OCI-LY7 (cell line): ENCODE measurements at regions not wholly inside any gene's neighbourhood (a gene's known extent, or its start where the extent isn't known, plus 50 kb on each side); places are given as distances from the start of the nearest gene placed in this dataset.

Source experiments
- BruUV-seq: library from RNA; stranded (reverse); fragments of 400-500 nt; replicated peaks from 2 replicates; lab custom pipeline; 2021; lab: Mats Ljungman, UMichigan
- CTCF ChIA-PET: fragments of 300-600 bp; sonication (Branson Sonifier 250); formaldehyde crosslinking; loops from one replicate; lab custom pipeline; 2022; ENCODE audit warnings: antibody characterized with exemption; ENCODE audit not compliant: unreplicated experiment; lab: Charles Lee
- POLR2A ChIA-PET: fragments of 300-600 bp; sonication (Branson Sonifier 250); formaldehyde crosslinking; loops from one replicate; lab custom pipeline; 2022; ENCODE audit warnings: antibody characterized with exemption; lab: Charles Lee
- DNase-seq: peaks from one replicate; pipeline ENCODE4 v3.0.0-alpha.2; 2015; ENCODE audit warnings: low spot score
- H2AFZ ChIP-seq: fragments of 200-600 bp; sonication (generic), shearing (Covaris generic); 2 replicates; pipeline ENCODE4 v1.6.1; 2014; ENCODE audit warnings: mild to moderate bottlenecking, antibody characterized with exemption, low read length, moderate library complexity
- H3K27ac ChIP-seq: fragments of 200-600 bp; sonication (generic); 2 replicates; pipeline ENCODE4 v1.5.1; 2014; ENCODE audit warnings: mixed run types, low read depth, mild to moderate bottlenecking, moderate library complexity, low read length, inconsistent platforms; ENCODE audit not compliant: poor library complexity, severe bottlenecking
- H3K36me3 ChIP-seq: fragments of 200-600 bp; sonication (generic); 2 replicates; pipeline ENCODE4 v1.6.1; 2014; ENCODE audit warnings: mild to moderate bottlenecking, antibody characterized with exemption, low read length, moderate library complexity, mixed read lengths; ENCODE audit not compliant: insufficient read depth
- H3K4me1 ChIP-seq: fragments of 200-600 bp; sonication (generic); 2 replicates; pipeline ENCODE4 v1.5.1; 2014; ENCODE audit warnings: mild to moderate bottlenecking, low read length; ENCODE audit not compliant: insufficient read depth, poor library complexity, severe bottlenecking
- H3K4me2 ChIP-seq: fragments of 200-600 bp; sonication (generic); 2 replicates; pipeline ENCODE4 v1.6.1; 2014; ENCODE audit warnings: mild to moderate bottlenecking, low read length
- H3K4me3 ChIP-seq: fragments of 200-600 bp; sonication (generic); 2 replicates; pipeline ENCODE4 v1.5.1; 2014; ENCODE audit warnings: mild to moderate bottlenecking, low read depth, low read length; ENCODE audit not compliant: poor library complexity, severe bottlenecking
- H3K79me2 ChIP-seq: fragments of 200-600 bp; sonication (generic); 2 replicates; pipeline ENCODE4 v1.6.1; 2016; ENCODE audit warnings: low read depth, mild to moderate bottlenecking, low read length, moderate library complexity, mixed read lengths; ENCODE audit not compliant: insufficient read depth
- H3K9me2 ChIP-seq: fragments of 200-600 bp; sonication (generic); 2 replicates; pipeline ENCODE4 v1.6.1; 2016; ENCODE audit warnings: mild to moderate bottlenecking, low read length, mixed read lengths; ENCODE audit not compliant: insufficient read depth
- H3K9me3 ChIP-seq: fragments of 200-600 bp; sonication (generic); 2 replicates; pipeline ENCODE4 v1.6.1; 2014; ENCODE audit warnings: mild to moderate bottlenecking, mixed run types, low read length, mixed read lengths
- H4K20me1 ChIP-seq: fragments of 200-600 bp; sonication (generic); 2 replicates; pipeline ENCODE4 v1.6.1; 2014; ENCODE audit warnings: mild to moderate bottlenecking, antibody characterized with exemption, low read length, moderate library complexity, mixed read lengths; ENCODE audit not compliant: insufficient read depth
- EZH2phosphoT487 ChIP-seq: fragments of 200-600 bp; sonication (generic); IDR thresholded peaks from 2 replicates; pipeline ENCODE4 v1.6.1; 2018; ENCODE audit warnings: low read depth, borderline replicate concordance, mild to moderate bottlenecking, mixed run types, antibody characterized with exemption, low read length, moderate library complexity, mixed read lengths
- intact Hi-C: fragments of 100-400 bp; cut with micrococcal nuclease; formaldehyde crosslinking; loops from one replicate; pipeline ENCODE4 v1.10.0; 2022; ENCODE audit not compliant: unreplicated experiment
- TF ChIP-seq, protein P1 (sequence below): fragments of 200-600 bp; sonication (generic); conservative IDR thresholded peaks from 2 replicates; pipeline ENCODE4 v1.5.1; 2014; ENCODE audit warnings: mild to moderate bottlenecking, antibody characterized with exemption, low read length, moderate library complexity, mixed read lengths

DNA sequence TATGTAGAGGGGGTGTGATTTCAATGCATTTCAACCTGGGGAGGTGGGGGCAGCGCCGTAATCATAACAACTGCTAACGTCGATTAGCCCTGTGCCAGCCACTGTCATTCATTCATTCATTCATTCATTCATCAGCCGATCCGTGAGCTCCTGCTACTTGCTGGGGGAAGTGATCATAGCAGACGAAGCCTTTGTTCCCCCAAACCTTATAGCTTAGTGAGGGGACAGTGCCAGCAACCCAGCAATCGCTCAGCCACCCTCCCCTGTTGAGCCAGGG is 106.5 kb upstream of the GSE1 start:
- BruUV-seq, result no TSS peak
- Histone ChIP-seq H4K20me1 (no peaks in the 10 kb centered on the region), H3K9me3 (no peaks in the 10 kb centered on the region), H3K9me2 (no peaks in the 10 kb centered on the region), H3K79me2 (no peaks in the 10 kb centered on the region), H2AFZ (no peak overlapping the region), H3K36me3 (no peaks in the 10 kb centered on the region), H3K27ac (no peak overlapping the region), H3K4me2 (no peak overlapping the region), H3K4me1 (peaks cover 8% of the 10 kb centered on the region), H3K4me3 (no peak overlapping the region)
- TF ChIP-seq, protein P1, sequence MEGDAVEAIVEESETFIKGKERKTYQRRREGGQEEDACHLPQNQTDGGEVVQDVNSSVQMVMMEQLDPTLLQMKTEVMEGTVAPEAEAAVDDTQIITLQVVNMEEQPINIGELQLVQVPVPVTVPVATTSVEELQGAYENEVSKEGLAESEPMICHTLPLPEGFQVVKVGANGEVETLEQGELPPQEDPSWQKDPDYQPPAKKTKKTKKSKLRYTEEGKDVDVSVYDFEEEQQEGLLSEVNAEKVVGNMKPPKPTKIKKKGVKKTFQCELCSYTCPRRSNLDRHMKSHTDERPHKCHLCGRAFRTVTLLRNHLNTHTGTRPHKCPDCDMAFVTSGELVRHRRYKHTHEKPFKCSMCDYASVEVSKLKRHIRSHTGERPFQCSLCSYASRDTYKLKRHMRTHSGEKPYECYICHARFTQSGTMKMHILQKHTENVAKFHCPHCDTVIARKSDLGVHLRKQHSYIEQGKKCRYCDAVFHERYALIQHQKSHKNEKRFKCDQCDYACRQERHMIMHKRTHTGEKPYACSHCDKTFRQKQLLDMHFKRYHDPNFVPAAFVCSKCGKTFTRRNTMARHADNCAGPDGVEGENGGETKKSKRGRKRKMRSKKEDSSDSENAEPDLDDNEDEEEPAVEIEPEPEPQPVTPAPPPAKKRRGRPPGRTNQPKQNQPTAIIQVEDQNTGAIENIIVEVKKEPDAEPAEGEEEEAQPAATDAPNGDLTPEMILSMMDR, result no peak
- TF ChIP-seq EZH2phosphoT487, result no peak
- ChIA-PET CTCF (no interaction called here), POLR2A (no interaction called here)
- DNase-seq, result no peak
- intact Hi-C loops, result no loop called here

DNA sequence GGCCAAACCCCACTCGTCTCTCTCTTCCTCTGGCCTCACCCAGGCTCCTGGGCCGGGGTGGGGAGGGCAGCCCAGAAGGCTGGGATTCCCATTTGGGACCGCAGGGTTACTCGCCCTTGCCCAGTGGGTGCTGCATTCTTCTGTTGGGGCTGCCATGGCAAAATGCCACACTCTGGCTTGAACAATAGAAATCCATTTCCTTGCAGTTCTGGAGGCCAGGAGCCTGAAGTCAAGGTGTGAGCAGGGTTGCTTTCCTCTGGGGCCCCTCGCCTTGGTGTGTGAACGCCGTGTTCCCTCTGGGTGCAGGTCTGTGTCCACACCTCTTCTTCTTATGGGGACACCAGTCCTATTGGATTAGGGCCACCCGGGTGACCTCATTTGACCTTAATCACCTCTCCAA is 105.8 kb upstream of the GSE1 start:
- Histone ChIP-seq H3K9me3 (no peaks in the 10 kb centered on the region), H3K4me1 (peaks cover 8% of the 10 kb centered on the region), H3K27ac (no peak overlapping the region), H3K9me2 (no peaks in the 10 kb centered on the region), H3K36me3 (no peaks in the 10 kb centered on the region), H4K20me1 (no peaks in the 10 kb centered on the region), H3K4me3 (no peak overlapping the region), H2AFZ (no peak overlapping the region), H3K79me2 (no peaks in the 10 kb centered on the region), H3K4me2 (no peak overlapping the region)
- intact Hi-C loops, result no loop called here
- no TSS peak for BruUV-seq
- CTCF ChIA-PET, result no interaction called here
- POLR2A ChIA-PET, result no interaction called here
- TF ChIP-seq EZH2phosphoT487, result no peak
- TF ChIP-seq, protein P1, result no peak
- no peak for DNase-seq

DNA sequence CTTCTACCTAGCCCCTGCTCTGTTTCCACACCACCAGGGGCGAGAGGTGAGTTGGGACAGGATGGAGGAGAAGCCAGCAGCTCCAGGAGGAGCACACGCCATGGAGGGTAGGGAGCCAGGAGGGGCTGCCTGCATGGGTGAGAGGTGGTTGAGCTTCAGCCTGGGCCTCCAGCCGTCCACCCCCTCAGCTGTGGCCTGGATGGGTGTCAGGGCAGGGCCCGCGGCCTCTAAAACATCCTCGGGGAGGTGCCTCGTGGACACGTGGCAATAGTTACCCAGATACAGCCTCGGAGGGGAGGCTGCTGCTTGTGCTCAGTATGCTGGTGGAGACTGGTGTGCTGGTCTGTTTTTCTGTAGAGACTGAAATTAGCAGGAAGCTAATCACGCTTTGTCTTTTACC is 104.7 kb upstream of the GSE1 start:
- ChIA-PET CTCF (no interaction called here), POLR2A (no interaction called here)
- Histone ChIP-seq H3K27ac (no peak overlapping the region), H3K79me2 (no peaks in the 10 kb centered on the region), H3K36me3 (no peaks in the 10 kb centered on the region), H3K4me3 (no peak overlapping the region), H3K9me3 (no peaks in the 10 kb centered on the region), H3K4me2 (no peak overlapping the region), H3K9me2 (no peaks in the 10 kb centered on the region), H3K4me1 (peaks cover 8% of the 10 kb centered on the region), H4K20me1 (no peaks in the 10 kb centered on the region), H2AFZ (no peak overlapping the region)
- BruUV-seq, result no TSS peak
- no peak for DNase-seq
- TF ChIP-seq EZH2phosphoT487, result no peak
- TF ChIP-seq, protein P1, result no peak
- intact Hi-C loops, result no loop called here
